CD8-positive, alpha-beta memory T cell (primary cell): ENCODE measurements at regions not wholly inside any gene's neighbourhood (a gene's known extent, or its start where the extent isn't known, plus 50 kb on each side); places are given as distances from the start of the nearest gene placed in this dataset.

ENCODE experiments used
- CTCF ChIA-PET: fragments of 350-600 bp; sonication (Branson Sonifier 250); formaldehyde crosslinking; loops from one replicate; lab custom pipeline; 2021; ENCODE audit warnings: antibody characterized with exemption; lab: Charles Lee
- POLR2A ChIA-PET: fragments of 350-600 bp; sonication (Branson Sonifier 250); formaldehyde crosslinking; loops from one replicate; lab custom pipeline; 2021; ENCODE audit warnings: antibody characterized with exemption; lab: Charles Lee
- DNase-seq, 5 donors: peaks; one replicate each; pipeline versions ENCODE4 v3.0.0 to v3.0.0-alpha.2; 2020 to 2022; ENCODE audit warnings: mixed read lengths in 1 of 5
- H3K27ac ChIP-seq: one replicate; pipeline ENCODE4 v1.7.0; 2013; ENCODE audit warnings: low read depth, mild to moderate bottlenecking, low read length, moderate library complexity
- H3K27me3 ChIP-seq: 2 replicates; pipeline ENCODE4 v1.7.0; 2013; ENCODE audit warnings: low read length, mild to moderate bottlenecking; ENCODE audit not compliant: insufficient read depth, poor library complexity, severe bottlenecking
- H3K36me3 ChIP-seq: 2 replicates; pipeline ENCODE4 v1.7.0; 2013; ENCODE audit warnings: mild to moderate bottlenecking, low read length, moderate library complexity; ENCODE audit not compliant: insufficient read depth
- H3K4me1 ChIP-seq: 2 replicates; pipeline ENCODE4 v1.7.0; 2013; ENCODE audit warnings: mild to moderate bottlenecking, low read length, moderate library complexity; ENCODE audit not compliant: insufficient read depth
- H3K4me3 ChIP-seq: 2 replicates; pipeline ENCODE4 v1.7.0; 2013; ENCODE audit warnings: mild to moderate bottlenecking, low read length
- H3K9me3 ChIP-seq: 2 replicates; pipeline ENCODE4 v1.7.0; 2013; ENCODE audit warnings: mild to moderate bottlenecking, low read length
- H3K27ac Mint-ChIP-seq, 8 donors: one replicate each; pipeline ENCODE4 v1.8.0; 2020 to 2021; ENCODE audit warnings: mixed read lengths in 8 of 8, mild to moderate bottlenecking in 6 of 8, inconsistent platforms in 3 of 8, moderate library complexity in 3 of 8
- H3K27me3 Mint-ChIP-seq, 2 donors: one replicate each; pipeline ENCODE4 v1.8.0; 2020 to 2021; ENCODE audit warnings: mixed read lengths in 2 of 2, mild to moderate bottlenecking in 1 of 2, moderate library complexity in 1 of 2
- H3K36me3 Mint-ChIP-seq, 3 donors: one replicate each; pipeline ENCODE4 v1.8.0; 2020 to 2021; ENCODE audit warnings: mixed read lengths in 3 of 3, inconsistent platforms in 1 of 3, mild to moderate bottlenecking in 1 of 3
- H3K4me1 Mint-ChIP-seq, 3 donors: one replicate each; pipeline ENCODE4 v1.8.0; 2020 to 2021; ENCODE audit warnings: mixed read lengths in 3 of 3, inconsistent platforms in 1 of 3, mild to moderate bottlenecking in 1 of 3
- H3K4me3 Mint-ChIP-seq, 7 donors: one replicate each; pipeline ENCODE4 v1.8.0; 2020 to 2021; ENCODE audit warnings: mixed read lengths in 7 of 7, mild to moderate bottlenecking in 6 of 7, moderate library complexity in 4 of 7, inconsistent platforms in 2 of 7
- H3K9me3 Mint-ChIP-seq, 5 donors: one replicate each; pipeline ENCODE4 v1.8.0; 2020 to 2022; ENCODE audit warnings: mixed read lengths in 5 of 5, mild to moderate bottlenecking in 3 of 5, moderate library complexity in 2 of 5, inconsistent platforms in 1 of 5

DNA sequence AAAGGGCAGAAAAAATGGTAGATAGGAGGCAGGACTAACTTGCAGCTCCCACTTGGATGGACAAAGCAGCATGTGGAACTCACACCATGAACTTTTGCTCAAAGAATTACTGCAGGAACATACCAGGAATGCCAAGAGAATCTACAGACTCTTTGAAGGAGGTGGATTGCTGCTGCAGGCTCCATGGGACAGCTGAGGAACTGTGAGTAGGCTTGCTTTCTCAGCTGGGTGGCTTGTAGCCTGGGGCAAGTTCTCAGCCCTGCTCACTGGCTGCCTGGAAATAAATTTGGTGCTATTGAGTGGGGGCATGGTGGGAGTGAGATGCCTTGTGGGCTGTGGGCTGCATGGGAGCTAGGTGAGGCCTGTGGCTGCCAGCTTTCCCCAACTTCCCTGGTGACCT is 574.5 kb downstream of the PRELID2 start:
- Histone ChIP-seq H3K4me3 (no peak overlapping the region), H3K27ac (no peak overlapping the region), H3K4me1 (no peaks in the 10 kb centered on the region), H3K36me3 (no peaks in the 10 kb centered on the region), H3K9me3 (no peaks in the 10 kb centered on the region), H3K27me3 (no peaks in the 10 kb centered on the region)
- Mint-ChIP-seq H3K9me3 (peaks cover 5 to 21% (median 19%) of the 10 kb centered on the region in 5 donors), H3K36me3 (peaks cover 0 to 2% (median 0%) of the 10 kb centered on the region in 3 donors), H3K27me3 (no peaks in the 10 kb centered on the region), H3K4me1 (no peaks in the 10 kb centered on the region), H3K4me3 (no peak overlapping the region), H3K27ac (no peak overlapping the region)
- CTCF ChIA-PET, result no interaction called here
- DNase-seq, result no peak
- POLR2A ChIA-PET, result no interaction called here

DNA sequence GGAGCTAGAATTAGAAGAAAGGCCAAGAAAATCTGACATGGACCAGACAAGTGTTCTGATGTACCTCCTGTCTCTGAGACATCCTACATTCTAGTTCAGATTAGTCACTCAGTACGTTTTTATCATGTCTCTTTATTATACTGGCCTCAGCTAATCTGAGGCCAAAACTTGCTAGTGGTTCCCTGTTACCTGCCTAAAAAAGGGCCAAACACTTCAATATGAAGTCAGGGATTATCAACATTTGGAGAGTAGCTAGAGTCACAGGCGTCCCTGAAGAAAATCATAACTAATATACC is 587.4 kb downstream of the PRELID2 start:
- H3K9me3 Mint-ChIP-seq, result peaks cover 0 to 19% (median 3%) of the 10 kb centered on the region in 5 donors
- no peaks in the 10 kb centered on the region for H3K4me1 ChIP-seq
- H3K27me3 ChIP-seq, result no peaks in the 10 kb centered on the region
- no peak overlapping the region for H3K4me3 ChIP-seq
- H3K4me1 Mint-ChIP-seq, result no peaks in the 10 kb centered on the region
- H3K9me3 ChIP-seq, result no peaks in the 10 kb centered on the region
- H3K4me3 Mint-ChIP-seq, result no peak overlapping the region
- H3K27ac Mint-ChIP-seq, result no peak overlapping the region
- DNase-seq, result no peak
- H3K27me3 Mint-ChIP-seq, result peaks cover 0 to 2% of the 10 kb centered on the region in 2 donors
- POLR2A ChIA-PET, result no interaction called here
- CTCF ChIA-PET, result no interaction called here
- no peaks in the 10 kb centered on the region for H3K36me3 Mint-ChIP-seq
- no peaks in the 10 kb centered on the region for H3K36me3 ChIP-seq
- no peak overlapping the region for H3K27ac ChIP-seq

DNA sequence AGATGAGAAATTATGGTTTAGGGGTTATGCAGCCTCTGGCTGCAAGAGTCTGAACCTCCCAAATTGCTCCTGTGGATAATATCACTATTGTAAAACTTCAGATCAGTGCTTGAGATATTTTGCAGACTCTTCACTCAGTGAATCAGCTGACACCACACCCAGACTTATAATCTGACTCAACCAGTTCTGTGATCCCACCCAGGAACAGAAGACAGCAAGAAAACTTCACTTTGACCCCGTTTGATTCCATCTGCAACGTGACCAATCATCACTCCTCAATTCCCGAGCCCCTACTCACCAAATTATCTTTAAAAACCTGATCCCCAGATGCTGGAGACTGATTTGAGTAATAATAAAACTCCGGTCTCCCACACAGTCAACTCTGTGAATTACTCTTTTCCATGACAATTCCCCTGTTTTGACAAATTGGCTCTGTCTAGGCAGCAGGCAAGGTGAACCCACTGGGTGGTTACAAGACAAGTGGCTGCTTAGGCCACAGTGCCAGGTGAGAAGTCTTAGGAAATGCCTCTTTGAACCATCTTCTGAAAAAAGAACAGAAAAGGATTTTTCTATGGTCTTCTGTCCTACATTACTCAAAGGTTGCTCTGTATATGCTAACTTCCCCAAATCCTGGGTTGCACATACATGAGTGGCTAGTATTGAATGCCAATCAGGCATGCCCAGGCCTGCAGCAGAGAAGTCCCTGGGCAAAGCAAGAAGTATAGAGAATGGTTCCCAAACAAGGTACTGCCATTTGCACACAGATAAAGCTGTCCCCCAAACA is 588.0 kb downstream of the PRELID2 start:
- no peak overlapping the region for H3K27ac Mint-ChIP-seq
- no peak for DNase-seq
- no peaks in the 10 kb centered on the region for H3K4me1 Mint-ChIP-seq
- no peaks in the 10 kb centered on the region for H3K36me3 Mint-ChIP-seq
- Histone ChIP-seq H3K4me1 (no peaks in the 10 kb centered on the region), H3K36me3 (no peaks in the 10 kb centered on the region), H3K27me3 (no peaks in the 10 kb centered on the region), H3K9me3 (no peaks in the 10 kb centered on the region), H3K4me3 (no peak overlapping the region), H3K27ac (no peak overlapping the region)
- H3K9me3 Mint-ChIP-seq, result peaks cover 0 to 19% (median 3%) of the 10 kb centered on the region in 5 donors
- peaks cover 0 to 2% of the 10 kb centered on the region in 2 donors for H3K27me3 Mint-ChIP-seq
- ChIA-PET POLR2A (no interaction called here), CTCF (no interaction called here)
- no peak overlapping the region for H3K4me3 Mint-ChIP-seq

DNA sequence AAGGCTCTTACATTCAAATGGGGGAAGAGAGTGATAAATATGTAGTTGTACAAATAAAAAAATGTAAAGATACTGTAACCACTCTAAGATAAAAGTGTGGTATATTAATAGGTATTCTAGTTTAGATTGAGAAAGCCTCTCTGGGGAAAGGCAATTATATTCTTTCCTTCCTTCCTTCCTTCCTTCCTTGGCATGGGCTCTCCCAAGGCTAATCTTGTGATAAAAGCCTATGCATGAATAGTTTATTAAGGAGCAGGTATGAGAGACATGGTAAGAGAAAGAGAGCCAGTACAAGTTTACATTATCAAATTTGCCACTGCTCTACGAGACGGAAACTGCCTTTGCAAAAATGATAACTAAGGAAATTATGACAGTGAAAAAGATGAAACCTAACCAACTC is 588.8 kb downstream of the PRELID2 start:
- no peaks in the 10 kb centered on the region for H3K36me3 ChIP-seq
- H3K4me1 Mint-ChIP-seq, result no peaks in the 10 kb centered on the region
- no peaks in the 10 kb centered on the region for H3K4me1 ChIP-seq
- H3K9me3 ChIP-seq, result no peaks in the 10 kb centered on the region
- no peak overlapping the region for H3K4me3 ChIP-seq
- ChIA-PET CTCF (no interaction called here), POLR2A (no interaction called here)
- H3K27me3 Mint-ChIP-seq, result no peaks in the 10 kb centered on the region
- H3K4me3 Mint-ChIP-seq, result no peak overlapping the region
- H3K36me3 Mint-ChIP-seq, result no peaks in the 10 kb centered on the region
- no peak overlapping the region for H3K27ac ChIP-seq
- DNase-seq, result no peak
- no peaks in the 10 kb centered on the region for H3K27me3 ChIP-seq
- H3K9me3 Mint-ChIP-seq, result peaks cover 0 to 17% (median 3%) of the 10 kb centered on the region in 5 donors
- no peak overlapping the region for H3K27ac Mint-ChIP-seq

DNA sequence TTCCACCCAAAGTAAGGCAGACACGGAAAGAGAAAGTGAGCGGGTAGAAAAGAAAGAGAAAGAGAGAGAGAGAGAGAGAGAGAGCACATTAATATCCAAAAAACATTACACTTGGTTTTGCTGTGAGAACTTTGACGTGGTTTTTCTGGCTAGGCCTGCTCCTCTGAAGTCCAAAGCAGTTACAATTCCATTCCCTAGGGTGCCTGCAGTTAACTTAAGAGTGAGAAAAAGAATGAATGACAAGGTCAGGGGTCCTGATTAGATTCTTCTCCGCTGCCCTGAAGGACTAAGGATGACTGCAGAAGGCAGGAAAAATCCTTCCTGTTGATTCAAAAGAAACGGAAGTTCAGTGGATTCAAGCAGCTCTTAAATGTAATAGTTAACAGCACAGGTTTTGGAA is 589.8 kb downstream of the PRELID2 start:
- DNase-seq, result no peak
- Mint-ChIP-seq H3K27ac (no peak overlapping the region), H3K4me1 (no peaks in the 10 kb centered on the region), H3K36me3 (no peaks in the 10 kb centered on the region), H3K27me3 (no peaks in the 10 kb centered on the region), H3K9me3 (peaks cover 0 to 17% (median under 1%) of the 10 kb centered on the region in 5 donors), H3K4me3 (no peak overlapping the region)
- H3K27me3 ChIP-seq, result no peaks in the 10 kb centered on the region
- ChIA-PET CTCF (no interaction called here), POLR2A (no interaction called here)
- H3K4me1 ChIP-seq, result no peaks in the 10 kb centered on the region
- H3K9me3 ChIP-seq, result no peaks in the 10 kb centered on the region
- no peaks in the 10 kb centered on the region for H3K36me3 ChIP-seq
- H3K27ac ChIP-seq, result no peak overlapping the region
- H3K4me3 ChIP-seq, result no peak overlapping the region

DNA sequence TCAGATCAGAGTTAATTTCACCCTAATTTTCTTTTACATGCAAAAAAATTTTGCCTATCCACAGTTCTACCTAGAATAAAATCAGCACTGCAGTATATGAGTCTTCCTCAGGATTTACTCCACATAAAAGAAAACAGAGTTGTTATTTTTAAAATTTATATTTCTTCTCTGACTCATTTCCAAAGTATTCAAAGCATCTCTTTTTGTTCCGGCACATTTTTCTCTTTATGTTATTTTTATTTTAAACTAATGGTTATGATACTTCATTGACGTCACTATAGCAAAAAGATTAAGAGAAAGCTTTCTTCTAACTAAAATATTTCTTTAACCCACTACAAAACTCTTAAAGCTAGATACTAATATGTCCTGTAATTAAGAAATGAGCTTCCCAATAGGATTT is 590.4 kb downstream of the PRELID2 start:
- Histone ChIP-seq H3K27ac (no peak overlapping the region), H3K27me3 (no peaks in the 10 kb centered on the region), H3K9me3 (no peaks in the 10 kb centered on the region), H3K4me3 (no peak overlapping the region), H3K36me3 (no peaks in the 10 kb centered on the region), H3K4me1 (no peaks in the 10 kb centered on the region)
- CTCF ChIA-PET, result no interaction called here
- Mint-ChIP-seq H3K4me1 (no peaks in the 10 kb centered on the region), H3K4me3 (no peak overlapping the region), H3K9me3 (peaks cover 0 to 17% (median 0%) of the 10 kb centered on the region in 5 donors), H3K36me3 (no peaks in the 10 kb centered on the region), H3K27me3 (no peaks in the 10 kb centered on the region), H3K27ac (no peak overlapping the region)
- DNase-seq, result no peak
- POLR2A ChIA-PET, result no interaction called here

DNA sequence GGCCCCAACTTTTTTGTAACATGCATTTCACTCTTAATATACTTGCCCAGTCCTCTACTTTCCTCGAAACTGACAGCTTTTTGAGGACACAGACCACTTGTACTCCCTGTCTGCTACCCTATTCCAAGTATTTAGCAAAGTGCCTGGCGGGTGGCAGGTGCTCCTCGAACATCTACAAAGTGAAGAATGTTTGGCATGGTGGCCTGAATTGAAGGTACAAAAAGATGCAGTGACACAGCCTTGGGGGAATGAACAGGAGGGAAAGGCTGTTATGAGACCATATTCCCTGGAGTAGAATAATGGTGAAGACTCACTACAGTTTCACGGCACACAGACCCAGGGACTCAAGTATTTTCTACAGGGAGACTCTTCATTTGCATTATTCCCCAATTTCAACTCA is 590.9 kb downstream of the PRELID2 start:
- Histone ChIP-seq H3K27me3 (no peaks in the 10 kb centered on the region), H3K4me3 (no peak overlapping the region), H3K36me3 (no peaks in the 10 kb centered on the region), H3K27ac (no peak overlapping the region), H3K9me3 (no peaks in the 10 kb centered on the region), H3K4me1 (no peaks in the 10 kb centered on the region)
- Mint-ChIP-seq H3K27me3 (no peaks in the 10 kb centered on the region), H3K9me3 (peaks cover 0 to 17% (median 0%) of the 10 kb centered on the region in 5 donors), H3K4me1 (no peaks in the 10 kb centered on the region), H3K27ac (no peak overlapping the region), H3K36me3 (no peaks in the 10 kb centered on the region), H3K4me3 (no peak overlapping the region)
- POLR2A ChIA-PET, result no interaction called here
- CTCF ChIA-PET, result no interaction called here
- no peak for DNase-seq

DNA sequence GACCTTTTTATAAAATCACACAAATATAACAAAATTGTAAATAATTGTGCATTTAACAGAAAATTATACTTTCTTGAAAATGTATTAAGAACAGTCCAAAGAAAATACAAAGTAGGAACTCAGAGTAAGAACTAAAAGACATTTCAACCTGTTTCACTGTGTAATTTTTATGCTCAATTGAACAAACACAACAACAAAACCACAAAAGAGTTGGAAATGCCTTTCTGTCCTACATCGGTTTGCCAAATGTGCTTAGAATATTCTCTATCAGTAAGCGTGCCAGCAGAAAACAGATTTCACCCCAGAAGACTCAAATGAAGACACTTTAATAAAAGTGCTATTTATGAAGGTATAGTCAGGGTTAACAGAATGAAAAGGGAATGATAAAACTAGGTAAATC is 592.1 kb downstream of the PRELID2 start:
- Histone ChIP-seq H3K4me3 (no peak overlapping the region), H3K4me1 (no peaks in the 10 kb centered on the region), H3K27ac (no peak overlapping the region), H3K9me3 (no peaks in the 10 kb centered on the region), H3K27me3 (no peaks in the 10 kb centered on the region), H3K36me3 (no peaks in the 10 kb centered on the region)
- H3K27me3 Mint-ChIP-seq, result no peaks in the 10 kb centered on the region
- peaks cover 0 to 17% (median 3%) of the 10 kb centered on the region in 5 donors for H3K9me3 Mint-ChIP-seq
- H3K4me1 Mint-ChIP-seq, result no peaks in the 10 kb centered on the region
- no peak overlapping the region for H3K27ac Mint-ChIP-seq
- POLR2A ChIA-PET, result no interaction called here
- H3K4me3 Mint-ChIP-seq, result no peak overlapping the region
- DNase-seq, result no peak
- CTCF ChIA-PET, result no interaction called here
- no peaks in the 10 kb centered on the region for H3K36me3 Mint-ChIP-seq
